Type B pancreatic cell (in vitro differentiated cells): ENCODE measurements at regions not wholly inside any gene's neighbourhood (a gene's known extent, or its start where the extent isn't known, plus 50 kb on each side); places are given as distances from the start of the nearest gene placed in this dataset.

ENCODE experiments used
- DNase-seq: peaks from one replicate; pipeline ENCODE4 v3.0.0; 2021; ENCODE audit warnings: mixed read lengths; ENCODE audit not compliant: unreplicated experiment; ENCODE audit errors: extremely low spot score
- H3K27ac Mint-ChIP-seq: 2 replicates; pipeline ENCODE4 v1.8.0; 2021; ENCODE audit warnings: mild to moderate bottlenecking, mixed read lengths
- H3K27me3 Mint-ChIP-seq: 2 replicates; pipeline ENCODE4 v1.8.0; 2021; ENCODE audit warnings: mixed read lengths
- H3K36me3 Mint-ChIP-seq: 2 replicates; pipeline ENCODE4 v1.8.0; 2021; ENCODE audit warnings: mixed read lengths
- H3K4me1 Mint-ChIP-seq: one replicate; pipeline ENCODE4 v1.8.0; 2021; ENCODE audit warnings: mixed read lengths; ENCODE audit not compliant: unreplicated experiment
- H3K4me3 Mint-ChIP-seq: 2 replicates; pipeline ENCODE4 v1.8.0; 2021; ENCODE audit warnings: mild to moderate bottlenecking, mixed read lengths
- H3K9me3 Mint-ChIP-seq: 2 replicates; pipeline ENCODE4 v1.8.0; 2021; ENCODE audit warnings: mixed read lengths
- CTCF ChIP-seq: fragments of 200-600 bp; sonication (generic); conservative IDR thresholded peaks from 2 replicates; pipeline ENCODE4 v1.5.0; 2021; ENCODE audit warnings: antibody characterized with exemption, mild to moderate bottlenecking

GRCh38 chr1:99580451-99580850, 65.5 kb upstream of the PALMD start:
- Mint-ChIP-seq H3K9me3 (no peaks in the 10 kb centered on the region), H3K4me1 (peaks cover 4% of the 10 kb centered on the region), H3K36me3 (no peaks in the 10 kb centered on the region), H3K27me3 (no peaks in the 10 kb centered on the region), H3K27ac (no peak overlapping the region), H3K4me3 (no peak overlapping the region)
- no peak for DNase-seq
- no peak for TF ChIP-seq CTCF

GRCh38 chr1:99587008-99587407, 58.9 kb upstream of the PALMD start:
- no peak for DNase-seq
- Mint-ChIP-seq H3K36me3 (no peaks in the 10 kb centered on the region), H3K27me3 (no peaks in the 10 kb centered on the region)

GRCh38 chr1:99589186-99589636, 56.7 kb upstream of the PALMD start:
- no peak for DNase-seq
- no peaks in the 10 kb centered on the region for H3K9me3 Mint-ChIP-seq
- no peaks in the 10 kb centered on the region for H3K27me3 Mint-ChIP-seq
- H3K36me3 Mint-ChIP-seq = no peaks in the 10 kb centered on the region
- no peak overlapping the region for H3K4me3 Mint-ChIP-seq
- TF ChIP-seq CTCF = no peak
- H3K4me1 Mint-ChIP-seq = peaks cover 12% of the 10 kb centered on the region
- H3K27ac Mint-ChIP-seq = no peak overlapping the region

More at GRCh38 chr1:99587008-99587407, 58.9 kb upstream of the PALMD start:
- no peak for TF ChIP-seq CTCF
- Mint-ChIP-seq H3K4me1 (peaks cover 12% of the 10 kb centered on the region), H3K27ac (no peak overlapping the region), H3K4me3 (no peak overlapping the region), H3K9me3 (no peaks in the 10 kb centered on the region)

GRCh38 chr1:99590578-99591209, 55.2 kb upstream of the PALMD start:
- no peak for DNase-seq
- H3K27ac Mint-ChIP-seq = peak overlapping the region; percentile 4

GRCh38 chr1:99591886-99592285, 54.0 kb upstream of the PALMD start:
- TF ChIP-seq CTCF = no peak
- no peak for DNase-seq
- Mint-ChIP-seq H3K4me1 (peaks cover 12% of the 10 kb centered on the region), H3K9me3 (no peaks in the 10 kb centered on the region), H3K4me3 (no peak overlapping the region), H3K36me3 (no peaks in the 10 kb centered on the region), H3K27ac (no peak overlapping the region), H3K27me3 (no peaks in the 10 kb centered on the region)

More at GRCh38 chr1:99590578-99591209, 55.2 kb upstream of the PALMD start:
- Mint-ChIP-seq H3K9me3 (no peaks in the 10 kb centered on the region), H3K27me3 (no peaks in the 10 kb centered on the region), H3K4me1 (peaks cover 12% of the 10 kb centered on the region), H3K4me3 (no peak overlapping the region), H3K36me3 (no peaks in the 10 kb centered on the region)
- TF ChIP-seq CTCF = no peak
